HUES6 (cell line): ENCODE measurements at regions not wholly inside any gene's neighbourhood (a gene's known extent, or its start where the extent isn't known, plus 50 kb on each side); places are given as distances from the start of the nearest gene placed in this dataset.
"Not testable (repeated sequence)": the region's sequence is repeated elsewhere in the genome, so short reads cannot be mapped to it uniquely, and the experiment has no call there.

Source experiments
- H3K27ac ChIP-seq: 2 replicates; pipeline ENCODE4 v1.7.0; 2013; ENCODE audit warnings: low read depth, mild to moderate bottlenecking, low read length, inconsistent platforms
- H3K27me3 ChIP-seq: 2 replicates; pipeline ENCODE4 v1.6.1; 2013; ENCODE audit warnings: low read length; ENCODE audit not compliant: control insufficient read depth, insufficient read depth
- H3K36me3 ChIP-seq: 2 replicates; pipeline ENCODE4 v1.6.1; 2013; ENCODE audit warnings: low read length; ENCODE audit not compliant: control insufficient read depth, insufficient read depth
- H3K4me1 ChIP-seq: 2 replicates; pipeline ENCODE4 v1.6.1; 2013; ENCODE audit warnings: low read length; ENCODE audit not compliant: control insufficient read depth, insufficient read depth
- H3K4me3 ChIP-seq: 2 replicates; pipeline ENCODE4 v1.5.1; 2013; ENCODE audit warnings: low read depth, low read length
- H3K9ac ChIP-seq: one replicate; pipeline ENCODE4 v1.6.1; 2013; ENCODE audit warnings: mild to moderate bottlenecking, low read length
- H3K9me3 ChIP-seq: 2 replicates; pipeline ENCODE4 v1.6.1; 2013; ENCODE audit warnings: low read depth, low read length; ENCODE audit not compliant: control insufficient read depth, insufficient read depth

GRCh38 chr3:87796137-87796842, 262.5 kb downstream of the CGGBP1 start:
- Histone ChIP-seq H3K9ac (no peak overlapping the region), H3K4me1 (no peaks in the 10 kb centered on the region), H3K27ac (no peak overlapping the region), H3K27me3 (peaks cover 42% of the 10 kb centered on the region), H3K36me3 (no peaks in the 10 kb centered on the region), H3K4me3 (no peak overlapping the region), H3K9me3 (no peaks in the 10 kb centered on the region)

- no peak overlapping the region for H3K9ac ChIP-seq
- no peak overlapping the region for H3K4me3 ChIP-seq
- H3K9me3 ChIP-seq, result no peaks in the 10 kb centered on the region
- H3K27me3 ChIP-seq, result peaks cover 45% of the 10 kb centered on the region
- no peak overlapping the region for H3K27ac ChIP-seq
- H3K4me1 ChIP-seq, result no peaks in the 10 kb centered on the region
- no peaks in the 10 kb centered on the region for H3K36me3 ChIP-seq
These were observed 263.1 kb downstream of the CGGBP1 start for GRCh38 chr3:87795701-87796100.

GRCh38 chr3:87793337-87793877, 265.4 kb downstream of the CGGBP1 start:
- Histone ChIP-seq H3K27me3 (peaks cover 47% of the 10 kb centered on the region), H3K4me1 (no peaks in the 10 kb centered on the region)

GRCh38 chr3:87792534-87793336, 266.1 kb downstream of the CGGBP1 start, which contains the start of gene HTR1F:
Gene HTR1F, plus strand, starts transcription at chr3:87792706.
- Histone ChIP-seq H3K9ac (peak within 1 kb of the TSS; percentile 44), H3K4me3 (peak within 1 kb of the TSS; percentile 72), H3K4me1 (no peaks in the 10 kb centered on the region), H3K27ac (no peak within 1 kb of the TSS), H3K36me3 (no peaks in the 10 kb centered on the region), H3K27me3 (peaks cover 44% of the 10 kb centered on the region), H3K9me3 (no peaks in the 10 kb centered on the region)

More at GRCh38 chr3:87793337-87793877, 265.4 kb downstream of the CGGBP1 start:
- Histone ChIP-seq H3K27ac (no peak overlapping the region), H3K9me3 (no peaks in the 10 kb centered on the region), H3K36me3 (no peaks in the 10 kb centered on the region), H3K4me3 (peak overlapping the region; percentile 72), H3K9ac (peak overlapping the region; percentile 44)

- H3K27ac ChIP-seq, result no peak overlapping the region
- H3K9ac ChIP-seq, result no peak overlapping the region
- peak overlapping the region; percentile 72 for H3K4me3 ChIP-seq
- H3K27me3 ChIP-seq, result peaks cover 44% of the 10 kb centered on the region
- H3K9me3 ChIP-seq, result no peaks in the 10 kb centered on the region
- H3K4me1 ChIP-seq, result no peaks in the 10 kb centered on the region
- H3K36me3 ChIP-seq, result no peaks in the 10 kb centered on the region
These were observed 266.6 kb downstream of the CGGBP1 start for GRCh38 chr3:87792198-87792533.

- no peak overlapping the region for H3K27ac ChIP-seq
- no peaks in the 10 kb centered on the region for H3K9me3 ChIP-seq
- H3K27me3 ChIP-seq, result peaks cover 44% of the 10 kb centered on the region
- H3K4me1 ChIP-seq, result no peaks in the 10 kb centered on the region
- H3K36me3 ChIP-seq, result no peaks in the 10 kb centered on the region
- no peak overlapping the region for H3K4me3 ChIP-seq
- H3K9ac ChIP-seq, result no peak overlapping the region
These were observed 267.4 kb downstream of the CGGBP1 start for GRCh38 chr3:87791248-87792027.

- H3K36me3 ChIP-seq, H3K4me3 ChIP-seq: not testable (repeated sequence)
These were observed 269.8 kb downstream of the CGGBP1 start for GRCh38 chr3:87789049-87789448.

GRCh38 chr3:87788516-87788915, 270.3 kb downstream of the CGGBP1 start:
- H3K27ac ChIP-seq, result no peak overlapping the region

More at GRCh38 chr3:87789049-87789448, 269.8 kb downstream of the CGGBP1 start:
- not testable (repeated sequence) for H3K9me3 ChIP-seq, H3K27ac ChIP-seq, H3K9ac ChIP-seq, H3K4me1 ChIP-seq
- H3K27me3 ChIP-seq, result peaks cover 32% of the 10 kb centered on the region

GRCh38 chr3:87780811-87781210, 278.0 kb downstream of the CGGBP1 start:
- Histone ChIP-seq H3K4me1 (no peaks in the 10 kb centered on the region), H3K27ac (no peak overlapping the region), H3K27me3 (no peaks in the 10 kb centered on the region), H3K36me3 (no peaks in the 10 kb centered on the region), H3K9ac (no peak overlapping the region), H3K9me3 (no peaks in the 10 kb centered on the region), H3K4me3 (no peak overlapping the region)

More at GRCh38 chr3:87788516-87788915, 270.3 kb downstream of the CGGBP1 start:
- H3K27me3 ChIP-seq, result peaks cover 26% of the 10 kb centered on the region
- no peaks in the 10 kb centered on the region for H3K9me3 ChIP-seq
- no peak overlapping the region for H3K9ac ChIP-seq
- no peaks in the 10 kb centered on the region for H3K36me3 ChIP-seq
- no peak overlapping the region for H3K4me3 ChIP-seq
- no peaks in the 10 kb centered on the region for H3K4me1 ChIP-seq

- no peak overlapping the region for H3K27ac ChIP-seq
- no peaks in the 10 kb centered on the region for H3K4me1 ChIP-seq
- no peak overlapping the region for H3K9ac ChIP-seq
- no peaks in the 10 kb centered on the region for H3K36me3 ChIP-seq
- no peaks in the 10 kb centered on the region for H3K27me3 ChIP-seq
- no peaks in the 10 kb centered on the region for H3K9me3 ChIP-seq
- no peak overlapping the region for H3K4me3 ChIP-seq
These were observed 279.9 kb downstream of the CGGBP1 start for GRCh38 chr3:87778876-87779275.
